ENCODE measurements at regions not wholly inside any gene's neighbourhood (a gene's known extent, or its start where the extent isn't known, plus 50 kb on each side); places are given as distances from the start of the nearest gene placed in this dataset.
"Not testable (repeated sequence)": the region's sequence is repeated elsewhere in the genome, so short reads cannot be mapped to it uniquely, and the experiment has no call there.

- Mint-ChIP-seq H3K4me1 (no peaks in the 10 kb centered on the region), H3K27me3 (no peaks in the 10 kb centered on the region), H3K27ac (no peak overlapping the region), H3K36me3 (ENCODE audit: low read depth) (no peaks in the 10 kb centered on the region), H3K4me3 (no peak overlapping the region), H3K9me3 (ENCODE audit: low read depth) (peaks cover 10% of the 10 kb centered on the region)
- DNase-seq (no peak), ATAC-seq (no peak)
- CTCF ChIA-PET = no interaction called here
- POLR2A ChIA-PET = no interaction called here
- intact Hi-C loops (cut with DNase I, micrococcal nuclease) = no loop called here
These were observed 782.2 kb upstream of the NCAM2 start for GRCh38 chr21:20215959-20216358.

GRCh38 chr21:20220586-20220985 is 777.6 kb upstream of the NCAM2 start:
- H3K27ac Mint-ChIP-seq = no peak overlapping the region
- ChIA-PET POLR2A (no interaction called here), CTCF (no interaction called here)
- H3K4me1 Mint-ChIP-seq = no peaks in the 10 kb centered on the region
- peaks cover 11% of the 10 kb centered on the region for H3K9me3 Mint-ChIP-seq (ENCODE audit: low read depth)
- no peaks in the 10 kb centered on the region for H3K36me3 Mint-ChIP-seq (ENCODE audit: low read depth)
- DNase-seq = no peak
- intact Hi-C loops (cut with DNase I, micrococcal nuclease) = no loop called here
- H3K27me3 Mint-ChIP-seq = no peaks in the 10 kb centered on the region
- no peak overlapping the region for H3K4me3 Mint-ChIP-seq
- ATAC-seq = no peak

GRCh38 chr21:20221981-20222380 is 776.2 kb upstream of the NCAM2 start:
- POLR2A ChIA-PET; H3K4me3 Mint-ChIP-seq; CTCF ChIA-PET; ATAC-seq; H3K36me3 Mint-ChIP-seq (ENCODE audit: low read depth); H3K27me3 Mint-ChIP-seq; H3K4me1 Mint-ChIP-seq; intact Hi-C loops (cut with DNase I, micrococcal nuclease); DNase-seq; H3K27ac Mint-ChIP-seq: not testable (repeated sequence)
- peaks cover 11% of the 10 kb centered on the region for H3K9me3 Mint-ChIP-seq (ENCODE audit: low read depth)

GRCh38 chr21:20236649-20237048 is 761.6 kb upstream of the NCAM2 start:
- H3K9me3 Mint-ChIP-seq (ENCODE audit: low read depth); H3K4me1 Mint-ChIP-seq; POLR2A ChIA-PET; H3K4me3 Mint-ChIP-seq; ATAC-seq; H3K27me3 Mint-ChIP-seq; intact Hi-C loops (cut with DNase I, micrococcal nuclease); H3K27ac Mint-ChIP-seq; H3K36me3 Mint-ChIP-seq (ENCODE audit: low read depth); CTCF ChIA-PET; DNase-seq: not testable (repeated sequence)

GRCh38 chr21:20249401-20249800 is 748.8 kb upstream of the NCAM2 start:
- Mint-ChIP-seq H3K4me1 (no peaks in the 10 kb centered on the region), H3K27me3 (no peaks in the 10 kb centered on the region), H3K27ac (no peak overlapping the region), H3K4me3 (no peak overlapping the region), H3K36me3 (ENCODE audit: low read depth) (no peaks in the 10 kb centered on the region), H3K9me3 (ENCODE audit: low read depth) (no peaks in the 10 kb centered on the region)
- CTCF ChIA-PET = interaction anchor here (0.7 kb wide), 1 partner anchor 176 kb away, joined by 5 read pairs; no protein-coding TSS in a partner anchor
- DNase-seq = no peak
- intact Hi-C loops (cut with DNase I, micrococcal nuclease) = loop anchor here (1.0 kb wide), 1 partner anchor 14 kb away; no protein-coding TSS in a partner anchor
- ATAC-seq = no peak
- POLR2A ChIA-PET = no interaction called here

- Mint-ChIP-seq H3K4me3 (no peak overlapping the region), H3K4me1 (no peaks in the 10 kb centered on the region), H3K9me3 (ENCODE audit: low read depth) (no peaks in the 10 kb centered on the region), H3K27me3 (no peaks in the 10 kb centered on the region), H3K36me3 (ENCODE audit: low read depth) (no peaks in the 10 kb centered on the region), H3K27ac (no peak overlapping the region)
- intact Hi-C loops (cut with DNase I, micrococcal nuclease) = no loop called here
- ATAC-seq (no peak), DNase-seq (no peak)
- POLR2A ChIA-PET = no interaction called here
- CTCF ChIA-PET = interaction anchor here (0.7 kb wide), 1 partner anchor 175 kb away, joined by 5 read pairs; no protein-coding TSS in a partner anchor
These were observed 747.9 kb upstream of the NCAM2 start for GRCh38 chr21:20250337-20250736.

- no peak for DNase-seq
These were observed 744.9 kb upstream of the NCAM2 start for GRCh38 chr21:20253261-20253660.

GRCh38 chr21:20254964-20255363 is 743.2 kb upstream of the NCAM2 start:
- CTCF ChIA-PET = no interaction called here
- ATAC-seq = no peak
- POLR2A ChIA-PET = no interaction called here
- Mint-ChIP-seq H3K4me1 (no peaks in the 10 kb centered on the region), H3K36me3 (ENCODE audit: low read depth) (no peaks in the 10 kb centered on the region), H3K4me3 (no peak overlapping the region), H3K9me3 (ENCODE audit: low read depth) (peaks cover 4% of the 10 kb centered on the region), H3K27me3 (no peaks in the 10 kb centered on the region), H3K27ac (no peak overlapping the region)
- intact Hi-C loops (cut with DNase I, micrococcal nuclease) = no loop called here
- DNase-seq = no peak

More at GRCh38 chr21:20253261-20253660, 744.9 kb upstream of the NCAM2 start:
- Mint-ChIP-seq H3K27me3 (no peaks in the 10 kb centered on the region), H3K36me3 (ENCODE audit: low read depth) (no peaks in the 10 kb centered on the region), H3K9me3 (ENCODE audit: low read depth) (no peaks in the 10 kb centered on the region), H3K27ac (no peak overlapping the region), H3K4me3 (no peak overlapping the region), H3K4me1 (no peaks in the 10 kb centered on the region)
- ChIA-PET POLR2A (no interaction called here), CTCF (interaction anchor here (1.1 kb wide), 1 partner anchor 23 kb away, joined by 3 read pairs; no protein-coding TSS in a partner anchor)
- no peak for ATAC-seq
- intact Hi-C loops (cut with DNase I, micrococcal nuclease) = no loop called here

- peaks cover 4% of the 10 kb centered on the region for H3K9me3 Mint-ChIP-seq (ENCODE audit: low read depth)
- POLR2A ChIA-PET = no interaction called here
- no peak for ATAC-seq
These were observed 741.0 kb upstream of the NCAM2 start for GRCh38 chr21:20257052-20257740.

GRCh38 chr21:20258542-20258941 is 739.7 kb upstream of the NCAM2 start:
- Mint-ChIP-seq H3K27me3 (no peaks in the 10 kb centered on the region), H3K36me3 (ENCODE audit: low read depth) (no peaks in the 10 kb centered on the region), H3K27ac (no peak overlapping the region), H3K4me3 (no peak overlapping the region), H3K9me3 (ENCODE audit: low read depth) (peaks cover 4% of the 10 kb centered on the region), H3K4me1 (no peaks in the 10 kb centered on the region)
- intact Hi-C loops (cut with DNase I, micrococcal nuclease) = no loop called here
- ChIA-PET CTCF (no interaction called here), POLR2A (no interaction called here)
- DNase-seq (no peak), ATAC-seq (no peak)

More at GRCh38 chr21:20257052-20257740, 741.0 kb upstream of the NCAM2 start:
- Mint-ChIP-seq H3K4me3 (no peak overlapping the region), H3K27me3 (no peaks in the 10 kb centered on the region), H3K4me1 (no peaks in the 10 kb centered on the region), H3K36me3 (ENCODE audit: low read depth) (no peaks in the 10 kb centered on the region), H3K27ac (no peak overlapping the region)
- intact Hi-C loops (cut with DNase I, micrococcal nuclease) = no loop called here
- DNase-seq = no peak
- CTCF ChIA-PET = no interaction called here

GRCh38 chr21:20259031-20259867 is 739.0 kb upstream of the NCAM2 start:
- CTCF ChIA-PET = interaction anchor here (0.8 kb wide), 1 partner anchor 29 kb away, joined by 3 read pairs; no protein-coding TSS in a partner anchor
- POLR2A ChIA-PET = no interaction called here
- ATAC-seq (no peak), DNase-seq (no peak)
- Mint-ChIP-seq H3K4me3 (no peak overlapping the region), H3K36me3 (ENCODE audit: low read depth) (no peaks in the 10 kb centered on the region), H3K27ac (no peak overlapping the region), H3K9me3 (ENCODE audit: low read depth) (peaks cover 4% of the 10 kb centered on the region), H3K27me3 (no peaks in the 10 kb centered on the region), H3K4me1 (no peaks in the 10 kb centered on the region)
- intact Hi-C loops (cut with DNase I, micrococcal nuclease) = no loop called here

GRCh38 chr21:20260124-20260523 is 738.1 kb upstream of the NCAM2 start:
- ChIA-PET POLR2A (no interaction called here), CTCF (interaction anchor here (0.8 kb wide), 1 partner anchor 30 kb away, joined by 3 read pairs; no protein-coding TSS in a partner anchor)
- no peaks in the 10 kb centered on the region for H3K36me3 Mint-ChIP-seq (ENCODE audit: low read depth)
- ATAC-seq = no peak
- no peak overlapping the region for H3K4me3 Mint-ChIP-seq
- no peak for DNase-seq
- no peak overlapping the region for H3K27ac Mint-ChIP-seq
- intact Hi-C loops (cut with DNase I, micrococcal nuclease) = no loop called here
- no peaks in the 10 kb centered on the region for H3K4me1 Mint-ChIP-seq
- H3K27me3 Mint-ChIP-seq = no peaks in the 10 kb centered on the region
- peaks cover 4% of the 10 kb centered on the region for H3K9me3 Mint-ChIP-seq (ENCODE audit: low read depth)
